ENCODE measurements at regions not wholly inside any gene's neighbourhood (a gene's known extent, or its start where the extent isn't known, plus 50 kb on each side); places are given as distances from the start of the nearest gene placed in this dataset.
"Not testable (repeated sequence)": the region's sequence is repeated elsewhere in the genome, so short reads cannot be mapped to it uniquely, and the experiment has no call there.

DNA sequence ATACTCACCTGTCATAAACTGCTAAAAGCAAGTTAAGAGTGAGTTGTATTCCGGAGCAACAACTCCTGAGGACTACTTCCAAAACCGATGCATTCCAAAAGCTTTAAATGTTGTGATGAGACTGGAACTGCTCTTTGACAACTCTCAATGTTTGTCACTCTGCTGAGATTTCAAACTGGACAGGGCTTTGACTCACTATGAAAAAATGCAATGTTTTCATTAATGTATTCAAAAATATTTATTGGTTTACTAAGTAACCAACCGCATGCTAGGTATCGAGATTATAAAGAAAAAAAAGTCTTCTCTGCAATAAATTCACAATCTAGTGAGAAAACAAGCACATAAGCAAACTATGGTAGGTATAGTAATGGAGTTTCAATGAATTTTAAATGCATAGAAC, 107.9 kb upstream of the GNAI1 start:
- Histone ChIP-seq H3K36me3 (no peaks in the 10 kb centered on the region), H3K4me1 (no peaks in the 10 kb centered on the region), H3K27ac (no peak overlapping the region), H3K9me3 (no peaks in the 10 kb centered on the region), H3K4me3 (no peak overlapping the region), H3K27me3 (no peaks in the 10 kb centered on the region)
- intact Hi-C loops (cut with DNase I; ENCODE audit: low total_unique reads) = no loop called here
- no peak for DNase-seq
- TF ChIP-seq POLR2A (IDR thresholded peaks at IDR 0.05) = no peak
- TF ChIP-seq, protein P1, sequence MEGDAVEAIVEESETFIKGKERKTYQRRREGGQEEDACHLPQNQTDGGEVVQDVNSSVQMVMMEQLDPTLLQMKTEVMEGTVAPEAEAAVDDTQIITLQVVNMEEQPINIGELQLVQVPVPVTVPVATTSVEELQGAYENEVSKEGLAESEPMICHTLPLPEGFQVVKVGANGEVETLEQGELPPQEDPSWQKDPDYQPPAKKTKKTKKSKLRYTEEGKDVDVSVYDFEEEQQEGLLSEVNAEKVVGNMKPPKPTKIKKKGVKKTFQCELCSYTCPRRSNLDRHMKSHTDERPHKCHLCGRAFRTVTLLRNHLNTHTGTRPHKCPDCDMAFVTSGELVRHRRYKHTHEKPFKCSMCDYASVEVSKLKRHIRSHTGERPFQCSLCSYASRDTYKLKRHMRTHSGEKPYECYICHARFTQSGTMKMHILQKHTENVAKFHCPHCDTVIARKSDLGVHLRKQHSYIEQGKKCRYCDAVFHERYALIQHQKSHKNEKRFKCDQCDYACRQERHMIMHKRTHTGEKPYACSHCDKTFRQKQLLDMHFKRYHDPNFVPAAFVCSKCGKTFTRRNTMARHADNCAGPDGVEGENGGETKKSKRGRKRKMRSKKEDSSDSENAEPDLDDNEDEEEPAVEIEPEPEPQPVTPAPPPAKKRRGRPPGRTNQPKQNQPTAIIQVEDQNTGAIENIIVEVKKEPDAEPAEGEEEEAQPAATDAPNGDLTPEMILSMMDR (IDR thresholded peaks at IDR 0.05) = no peak

DNA sequence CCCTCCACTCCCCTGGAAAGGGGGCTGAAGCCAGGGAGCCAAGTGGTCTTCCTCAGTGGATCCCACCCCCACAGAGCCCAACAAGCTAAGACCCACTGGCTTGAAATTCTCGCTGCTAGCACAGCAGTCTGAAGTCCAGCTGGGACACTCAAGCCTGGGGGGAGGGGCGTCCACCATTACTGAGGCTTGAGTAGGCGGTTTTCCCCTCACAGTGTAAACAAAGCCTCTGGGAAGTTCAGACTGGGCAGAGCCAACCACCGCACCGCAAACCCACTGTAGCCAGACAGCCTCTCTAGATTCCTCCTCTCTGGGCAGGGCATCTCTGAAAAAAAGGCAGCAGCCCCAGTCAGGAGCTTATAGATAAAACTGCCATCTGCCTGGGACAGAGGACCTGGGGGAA, 114.4 kb upstream of the GNAI1 start:
- intact Hi-C loops (cut with DNase I; ENCODE audit: low total_unique reads); DNase-seq: not testable (repeated sequence)

DNA sequence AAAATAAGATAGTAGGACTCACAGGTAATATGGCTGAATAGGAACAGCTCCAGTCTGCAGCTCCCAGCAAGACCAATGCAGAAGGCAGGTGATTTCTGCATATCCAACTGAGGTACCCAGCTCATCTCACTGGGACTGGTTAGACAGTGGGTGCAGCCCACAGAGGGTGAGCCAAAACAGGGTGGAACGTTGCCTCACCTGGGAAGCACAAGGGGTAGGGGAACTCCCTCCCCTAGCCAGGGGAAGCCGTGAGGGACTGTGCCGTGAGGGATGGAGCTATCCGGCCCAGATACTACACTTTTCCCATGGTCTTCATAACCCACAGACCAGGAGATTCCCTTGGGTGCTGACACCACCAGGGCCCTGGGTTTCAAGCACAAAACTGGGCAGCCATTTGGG, 114.8 kb upstream of the GNAI1 start:
- H3K27me3 ChIP-seq; H3K4me3 ChIP-seq; H3K9me3 ChIP-seq; H3K36me3 ChIP-seq; intact Hi-C loops (cut with DNase I; ENCODE audit: low total_unique reads); H3K4me1 ChIP-seq; H3K27ac ChIP-seq; DNase-seq: not testable (repeated sequence)

More for the DNA sequence above, 114.4 kb upstream of the GNAI1 start:
- H3K9me3 ChIP-seq, H3K27ac ChIP-seq, H3K4me1 ChIP-seq, H3K36me3 ChIP-seq, H3K4me3 ChIP-seq, H3K27me3 ChIP-seq: not testable (repeated sequence)

- H3K9me3 ChIP-seq = no peaks in the 10 kb centered on the region
- H3K4me3 ChIP-seq = no peak overlapping the region
- no peaks in the 10 kb centered on the region for H3K36me3 ChIP-seq
- DNase-seq = peak in 1 of 2 donors; percentile 13
- no peaks in the 10 kb centered on the region for H3K4me1 ChIP-seq
- H3K27ac ChIP-seq = no peak overlapping the region
- TF ChIP-seq, protein P1 (IDR thresholded peaks at IDR 0.05) = peak; percentile 35 to 46 (median 38)
- no peak for TF ChIP-seq POLR2A (IDR thresholded peaks at IDR 0.05)
- intact Hi-C loops (cut with DNase I; ENCODE audit: low total_unique reads) = no loop called here
- H3K27me3 ChIP-seq = no peaks in the 10 kb centered on the region
Observed at GRCh38 chr7:80018941-80019808, 115.5 kb upstream of the GNAI1 start.

DNA sequence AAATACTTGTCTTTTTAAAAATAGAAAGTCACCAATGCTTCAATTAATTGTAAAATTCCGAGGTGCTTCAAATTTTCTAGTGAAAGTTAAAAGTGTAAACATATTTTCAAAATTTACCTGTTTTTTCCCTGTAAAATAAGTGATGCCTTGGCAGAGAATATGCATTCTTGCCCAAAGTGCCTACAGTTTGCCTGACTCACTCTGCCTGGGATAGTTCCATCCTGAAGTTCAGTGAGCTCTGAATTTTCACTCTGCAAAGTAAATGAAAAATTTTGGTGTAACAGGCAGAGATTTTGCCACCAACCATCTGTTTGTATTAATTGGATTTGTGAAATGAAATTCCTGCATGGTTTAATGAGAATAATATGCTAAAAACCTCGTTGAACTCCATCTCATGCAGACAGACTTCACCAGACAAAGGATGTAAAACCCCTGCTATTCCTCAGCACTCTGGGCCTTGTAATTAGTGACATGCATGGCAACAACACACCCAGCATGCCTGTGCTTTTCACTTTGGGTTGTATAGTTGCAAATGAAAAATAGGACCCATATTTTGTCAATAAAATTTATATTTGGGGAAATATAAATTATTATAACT, 117.4 kb upstream of the GNAI1 start:
- Histone ChIP-seq H3K27me3 (no peaks in the 10 kb centered on the region), H3K9me3 (no peaks in the 10 kb centered on the region), H3K4me3 (no peak overlapping the region), H3K36me3 (no peaks in the 10 kb centered on the region), H3K27ac (no peak overlapping the region), H3K4me1 (no peaks in the 10 kb centered on the region)
- TF ChIP-seq, protein P1 (IDR thresholded peaks at IDR 0.05) = no peak
- no peak for TF ChIP-seq POLR2A (IDR thresholded peaks at IDR 0.05)
- DNase-seq = no peak
- intact Hi-C loops (cut with DNase I; ENCODE audit: low total_unique reads) = no loop called here

GRCh38 chr7:80014511-80014910, 120.1 kb upstream of the GNAI1 start:
- no peaks in the 10 kb centered on the region for H3K27me3 ChIP-seq
- H3K27ac ChIP-seq = no peak overlapping the region
- TF ChIP-seq POLR2A (IDR thresholded peaks at IDR 0.05) = no peak
- TF ChIP-seq, protein P1 (IDR thresholded peaks at IDR 0.05) = no peak
- H3K4me1 ChIP-seq = no peaks in the 10 kb centered on the region
- no peak for DNase-seq
- intact Hi-C loops (cut with DNase I; ENCODE audit: low total_unique reads) = no loop called here
- H3K9me3 ChIP-seq = no peaks in the 10 kb centered on the region
- no peaks in the 10 kb centered on the region for H3K36me3 ChIP-seq
- no peak overlapping the region for H3K4me3 ChIP-seq

Measured in uterus (tissue), 3 donors.